GM06990 (cell line): ENCODE measurements at regions not wholly inside any gene's neighbourhood (a gene's known extent, or its start where the extent isn't known, plus 50 kb on each side); places are given as distances from the start of the nearest gene placed in this dataset.

Experiments used
- DNase-seq: peaks from one replicate; pipeline ENCODE4 v3.0.0-alpha.2; 2011; ENCODE audit not compliant: insufficient read length; ENCODE audit errors: extremely low read depth
- H3K27me3 ChIP-seq: replicated peaks from 2 replicates; pipeline ENCODE4 v1.6.0; 2011; ENCODE audit warnings: low read length; ENCODE audit not compliant: control insufficient read depth, insufficient read depth
- H3K36me3 ChIP-seq: 2 replicates; pipeline ENCODE4 v1.5.1; 2011; ENCODE audit warnings: low read length; ENCODE audit not compliant: control insufficient read depth, insufficient read depth
- H3K4me3 ChIP-seq: replicated peaks from 2 replicates; pipeline ENCODE4 v1.5.1; 2011; ENCODE audit warnings: low read depth, mild to moderate bottlenecking, control low read depth, low read length
- CTCF ChIP-seq: IDR thresholded peaks from 2 replicates; pipeline ENCODE4 v1.5.1; 2011; ENCODE audit warnings: low read length, control low read depth, mild to moderate bottlenecking, inconsistent platforms; ENCODE audit not compliant: insufficient read depth, poor library complexity, severe bottlenecking

- Histone ChIP-seq H3K27me3 (no peaks in the 10 kb centered on the region), H3K4me3 (no peak overlapping the region), H3K36me3 (no peaks in the 10 kb centered on the region)
- DNase-seq = no peak
- TF ChIP-seq CTCF = no peak
These were observed 313.3 kb downstream of the SEC16B start for GRCh38 chr1:177656598-177656997.

GRCh38 chr1:177650947-177651346, 318.9 kb downstream of the SEC16B start:
- TF ChIP-seq CTCF = no peak
- DNase-seq = no peak
- H3K27me3 ChIP-seq = no peaks in the 10 kb centered on the region; the same call in 1 of the 2 replicates
- H3K4me3 ChIP-seq = no peak overlapping the region
- no peaks in the 10 kb centered on the region for H3K36me3 ChIP-seq

- no peak overlapping the region for H3K4me3 ChIP-seq
- no peaks in the 10 kb centered on the region for H3K36me3 ChIP-seq
- no peak for TF ChIP-seq CTCF
- DNase-seq = no peak
- H3K27me3 ChIP-seq = no peaks in the 10 kb centered on the region; the same call in 1 of the 2 replicates
These were observed 321.1 kb downstream of the SEC16B start for GRCh38 chr1:177648731-177649265.

GRCh38 chr1:177648138-177648537, 321.7 kb downstream of the SEC16B start:
- no peak for DNase-seq
- Histone ChIP-seq H3K4me3 (no peak overlapping the region), H3K27me3 (no peaks in the 10 kb centered on the region; the same call in 1 of the 2 replicates), H3K36me3 (no peaks in the 10 kb centered on the region)
- TF ChIP-seq CTCF = no peak

- no peaks in the 10 kb centered on the region; the same call in 1 of the 2 replicates for H3K27me3 ChIP-seq
- H3K4me3 ChIP-seq = no peak overlapping the region
- H3K36me3 ChIP-seq = no peaks in the 10 kb centered on the region
- TF ChIP-seq CTCF = no peak
- DNase-seq = no peak
These were observed 322.8 kb downstream of the SEC16B start for GRCh38 chr1:177646757-177647730.
